ENCODE measurements at regions not wholly inside any gene's neighbourhood (a gene's known extent, or its start where the extent isn't known, plus 50 kb on each side); places are given as distances from the start of the nearest gene placed in this dataset.
A peak's percentile ranks its signal among the peaks of the same experiment; 100 is the strongest.
"Not testable (repeated sequence)": the region's sequence is repeated elsewhere in the genome, so short reads cannot be mapped to it uniquely, and the experiment has no call there.

GRCh38 chr6:27854421-27854820 lies 57.8 kb downstream of the OR2B2 start:
- DNase-seq, result no peak

GRCh38 chr6:27851440-27851839 lies 60.8 kb downstream of the OR2B2 start:
- DNase-seq, result no peak

- DNase-seq, result not testable (repeated sequence)
Observed at GRCh38 chr6:27849001-27849400, 63.2 kb downstream of the OR2B2 start.

- no peak for DNase-seq
Observed at GRCh38 chr6:27847706-27848105, 64.5 kb downstream of the OR2B2 start.

GRCh38 chr6:27840572-27840971 lies 71.6 kb downstream of the OR2B2 start:
- DNase-seq, result no peak

GRCh38 chr6:27839626-27840475 lies 72.3 kb downstream of the OR2B2 start:
- no peak for DNase-seq

- no peak for DNase-seq
Observed at GRCh38 chr6:27838945-27839625, 73.1 kb downstream of the OR2B2 start.

GRCh38 chr6:27838058-27838944 lies 73.9 kb downstream of the OR2B2 start:
- peak; percentile 63 for DNase-seq

- DNase-seq, result no peak
Observed at GRCh38 chr6:27837625-27838057, 74.6 kb downstream of the OR2B2 start.

GRCh38 chr6:27836783-27837624 lies 75.2 kb downstream of the OR2B2 start:
- DNase-seq, result peak; percentile 27

GRCh38 chr6:27836141-27836782 lies 75.9 kb downstream of the OR2B2 start:
- DNase-seq, result no peak

- no peak for DNase-seq
Observed at GRCh38 chr6:27834879-27835549, 77.2 kb downstream of the OR2B2 start.

GRCh38 chr6:27834384-27834783 lies 77.8 kb downstream of the OR2B2 start:
- DNase-seq, result no peak

- DNase-seq, result peak; percentile 71
Observed at GRCh38 chr6:27831434-27832081, 80.6 kb downstream of the OR2B2 start.

- DNase-seq, result not testable (repeated sequence)
Observed at GRCh38 chr6:27830600-27831433, 81.4 kb downstream of the OR2B2 start.

- no peak for DNase-seq
Observed at GRCh38 chr6:27830212-27830599, 82.0 kb downstream of the OR2B2 start.

- no peak for DNase-seq
Observed at GRCh38 chr6:27829453-27830211, 82.6 kb downstream of the OR2B2 start.

GRCh38 chr6:27827477-27827876 lies 84.7 kb downstream of the OR2B2 start:
- not testable (repeated sequence) for DNase-seq

- not testable (repeated sequence) for DNase-seq
Observed at GRCh38 chr6:27826612-27826985, 85.6 kb downstream of the OR2B2 start.

All from activated CD4-positive, alpha-beta T cell treated with anti-CD3 and anti-CD28 coated beads for 1 hour (primary cell).